GM12892 (cell line): ENCODE measurements at regions not wholly inside any gene's neighbourhood (a gene's known extent, or its start where the extent isn't known, plus 50 kb on each side); places are given as distances from the start of the nearest gene placed in this dataset.

ENCODE experiments used
- POLR2A ChIP-seq: IDR thresholded peaks from 2 replicates; pipeline ENCODE4 v1.6.1; 2011; ENCODE audit warnings: low read depth, low read length, control low read depth
- POLR2AphosphoS5 ChIP-seq: IDR thresholded peaks from 2 replicates; pipeline ENCODE4 v1.6.1; 2011; ENCODE audit warnings: low read depth, low read length, control low read depth
- TAF1 ChIP-seq: IDR thresholded peaks from 2 replicates; pipeline ENCODE4 v1.6.1; 2011; ENCODE audit warnings: low read depth, mild to moderate bottlenecking, control low read depth, low read length, borderline replicate concordance

DNA sequence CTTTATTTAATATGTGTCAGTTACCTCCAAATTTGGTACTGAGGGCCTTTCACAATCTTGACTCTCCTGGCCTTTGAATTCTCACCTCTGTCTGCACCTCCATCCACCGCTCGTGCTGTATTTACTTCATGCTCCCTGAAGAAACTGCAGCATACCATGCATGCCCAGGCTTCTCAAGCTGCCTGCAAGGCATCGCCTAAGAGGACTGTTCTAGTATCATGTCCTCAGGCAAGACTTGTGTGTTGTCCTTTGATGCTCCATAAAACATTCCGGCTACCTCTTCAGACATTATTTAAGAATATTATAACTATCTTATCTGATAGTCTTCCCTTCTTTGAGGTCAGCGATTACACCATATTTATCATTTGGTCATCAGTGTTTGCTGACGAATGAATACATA lies 682.5 kb downstream of the NR2F2 start:
- TF ChIP-seq POLR2A (no peak), POLR2AphosphoS5 (no peak), TAF1 (no peak)
